SK-N-SH treated with all-trans-retinoic acid at 6 μM for 48 hours (cell line): ENCODE measurements at regions not wholly inside any gene's neighbourhood (a gene's known extent, or its start where the extent isn't known, plus 50 kb on each side); places are given as distances from the start of the nearest gene placed in this dataset.

ENCODE experiments used
- RARB ChIP-seq: fragments of 250-450 bp; sonication (Bioruptor Pico); IDR thresholded peaks from 2 replicates; pipeline ENCODE4 v1.8.0; 2021; ENCODE audit warnings: mild to moderate bottlenecking, moderate library complexity
- TOX ChIP-seq: fragments of 250-450 bp; sonication (Bioruptor Pico); IDR thresholded peaks from 2 replicates; pipeline ENCODE4 v1.8.0; 2021; ENCODE audit warnings: mild to moderate bottlenecking, moderate library complexity, borderline replicate concordance
- ZFP30 ChIP-seq: fragments of 450-650 bp; formaldehyde crosslinking; IDR thresholded peaks from 2 replicates; pipeline ENCODE4 v1.5.0; 2022; ENCODE audit warnings: mild to moderate bottlenecking, moderate library complexity
- TF ChIP-seq, protein P1 (sequence below): fragments of 250-450 bp; sonication (Bioruptor Pico); IDR thresholded peaks from 2 replicates; pipeline ENCODE4 v1.8.0; 2020; ENCODE audit warnings: mild to moderate bottlenecking, moderate library complexity, borderline replicate concordance
- TF ChIP-seq, protein P2 (sequence below): fragments of 250-450 bp; sonication (Bioruptor Pico); IDR thresholded peaks from 2 replicates; pipeline ENCODE4 v1.5.1; 2020; ENCODE audit warnings: low read depth, mild to moderate bottlenecking, moderate library complexity

DNA sequence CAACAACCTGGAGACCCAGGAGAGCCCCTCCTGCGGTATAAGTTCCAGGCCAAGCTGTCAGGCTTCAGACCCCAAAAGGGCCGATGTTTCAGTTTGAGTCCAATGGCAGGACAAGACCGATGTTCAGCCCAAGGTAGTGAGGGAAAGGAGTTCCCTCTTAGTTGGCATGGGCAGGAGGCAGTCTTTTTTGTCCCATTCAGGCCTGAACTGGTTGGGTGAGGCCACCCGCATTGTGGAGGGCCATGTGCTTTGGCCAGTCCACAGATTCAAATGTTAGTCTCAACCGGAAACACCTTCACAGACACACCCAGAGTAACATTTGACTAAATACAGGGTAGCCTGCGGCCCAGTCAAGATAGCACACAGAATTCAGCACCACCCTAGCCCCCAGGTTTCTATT is 89.6 kb upstream of the ANKRD10 start:
- TF ChIP-seq ZFP30 (CRISPR knock-in tag) (no peak), RARB (CRISPR knock-in tag) (no peak), TOX (CRISPR knock-in tag) (no peak)
- TF ChIP-seq, protein P1, sequence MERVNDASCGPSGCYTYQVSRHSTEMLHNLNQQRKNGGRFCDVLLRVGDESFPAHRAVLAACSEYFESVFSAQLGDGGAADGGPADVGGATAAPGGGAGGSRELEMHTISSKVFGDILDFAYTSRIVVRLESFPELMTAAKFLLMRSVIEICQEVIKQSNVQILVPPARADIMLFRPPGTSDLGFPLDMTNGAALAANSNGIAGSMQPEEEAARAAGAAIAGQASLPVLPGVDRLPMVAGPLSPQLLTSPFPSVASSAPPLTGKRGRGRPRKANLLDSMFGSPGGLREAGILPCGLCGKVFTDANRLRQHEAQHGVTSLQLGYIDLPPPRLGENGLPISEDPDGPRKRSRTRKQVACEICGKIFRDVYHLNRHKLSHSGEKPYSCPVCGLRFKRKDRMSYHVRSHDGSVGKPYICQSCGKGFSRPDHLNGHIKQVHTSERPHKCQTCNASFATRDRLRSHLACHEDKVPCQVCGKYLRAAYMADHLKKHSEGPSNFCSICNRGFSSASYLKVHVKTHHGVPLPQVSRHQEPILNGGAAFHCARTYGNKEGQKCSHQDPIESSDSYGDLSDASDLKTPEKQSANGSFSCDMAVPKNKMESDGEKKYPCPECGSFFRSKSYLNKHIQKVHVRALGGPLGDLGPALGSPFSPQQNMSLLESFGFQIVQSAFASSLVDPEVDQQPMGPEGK (CRISPR knock-in tag) = no peak
- TF ChIP-seq, protein P2, sequence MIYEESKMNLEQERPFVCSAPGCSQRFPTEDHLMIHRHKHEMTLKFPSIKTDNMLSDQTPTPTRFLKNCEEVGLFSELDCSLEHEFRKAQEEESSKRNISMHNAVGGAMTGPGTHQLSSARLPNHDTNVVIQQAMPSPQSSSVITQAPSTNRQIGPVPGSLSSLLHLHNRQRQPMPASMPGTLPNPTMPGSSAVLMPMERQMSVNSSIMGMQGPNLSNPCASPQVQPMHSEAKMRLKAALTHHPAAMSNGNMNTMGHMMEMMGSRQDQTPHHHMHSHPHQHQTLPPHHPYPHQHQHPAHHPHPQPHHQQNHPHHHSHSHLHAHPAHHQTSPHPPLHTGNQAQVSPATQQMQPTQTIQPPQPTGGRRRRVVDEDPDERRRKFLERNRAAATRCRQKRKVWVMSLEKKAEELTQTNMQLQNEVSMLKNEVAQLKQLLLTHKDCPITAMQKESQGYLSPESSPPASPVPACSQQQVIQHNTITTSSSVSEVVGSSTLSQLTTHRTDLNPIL = no peak
